HG03342 (cell line): ENCODE measurements at regions not wholly inside any gene's neighbourhood (a gene's known extent, or its start where the extent isn't known, plus 50 kb on each side); places are given as distances from the start of the nearest gene placed in this dataset.

Experiments used
- ATAC-seq: cut with Tn5 transposase; IDR thresholded peaks from one replicate; pipeline ENCODE4 v1.9.1; 2021; ENCODE audit warnings: mild to moderate bottlenecking, moderate library complexity; ENCODE audit not compliant: unreplicated experiment

GRCh38 chr10:78737883-78738856 lies 330.6 kb upstream of the ZMIZ1 start:
- ATAC-seq = no peak

DNA sequence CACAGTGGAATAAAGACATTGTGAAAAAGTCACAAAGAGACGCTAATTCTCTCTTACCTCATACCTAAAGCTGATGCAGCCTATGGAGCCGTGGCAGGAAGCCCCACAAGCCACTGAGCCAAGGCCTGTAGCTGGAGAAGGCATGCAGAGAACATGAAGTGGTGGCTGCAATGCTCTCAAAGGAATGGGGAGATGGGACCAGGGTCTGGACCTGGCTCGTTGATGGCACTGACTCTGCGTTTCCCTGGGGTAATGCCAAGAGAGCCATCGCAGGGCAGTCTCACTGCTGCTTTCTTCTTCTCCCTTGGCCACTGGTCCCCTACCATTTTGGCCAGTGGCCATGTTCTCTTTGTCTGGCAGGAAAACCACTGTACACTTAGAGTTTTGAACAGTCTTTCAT lies 329.9 kb upstream of the ZMIZ1 start:
- no peak for ATAC-seq

- no peak for ATAC-seq
Observed at GRCh38 chr10:78739444-78740053, 329.2 kb upstream of the ZMIZ1 start.

DNA sequence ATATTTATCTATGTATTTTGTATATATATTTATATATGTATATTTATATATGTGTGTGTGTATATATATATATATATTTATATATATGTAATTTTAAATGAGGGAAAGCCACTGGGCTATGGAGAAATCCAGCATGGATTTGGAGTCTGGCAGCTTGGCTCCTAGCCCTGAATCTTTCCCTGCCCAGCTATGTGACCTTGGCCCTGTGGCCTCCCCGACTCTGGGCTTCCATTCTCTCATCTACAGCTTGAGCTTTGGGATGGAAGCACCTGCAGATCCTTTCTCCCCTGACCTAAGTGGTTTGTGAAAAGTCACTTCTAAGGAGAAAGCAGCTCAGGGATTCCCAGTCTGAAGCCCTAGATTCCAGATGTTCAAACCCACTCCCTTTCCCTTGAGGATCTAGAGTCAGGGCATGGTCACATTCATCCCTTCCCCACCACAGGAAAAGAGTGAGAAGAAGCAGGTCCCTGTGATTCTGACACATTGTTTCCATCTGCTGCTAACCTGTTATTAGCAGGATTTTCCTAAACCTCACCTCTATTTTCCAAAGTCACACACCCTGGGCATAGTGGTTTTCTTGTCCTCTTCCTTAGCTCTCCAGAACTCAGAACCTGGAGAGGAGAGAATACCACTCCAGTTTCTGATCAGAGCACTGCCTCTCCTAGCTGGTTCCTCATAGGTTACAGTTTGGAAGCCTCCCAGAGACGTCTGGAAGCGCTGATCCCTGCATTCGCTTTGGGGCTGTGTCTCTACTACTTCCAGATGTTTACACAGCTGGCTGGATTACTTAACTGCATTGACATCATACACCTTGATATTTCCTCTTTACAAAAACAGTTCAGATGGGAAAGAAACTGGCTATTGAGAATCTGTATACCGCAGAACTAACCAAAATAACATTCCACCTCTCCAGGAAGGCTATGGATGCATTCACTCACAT lies 327.5 kb upstream of the ZMIZ1 start:
- ATAC-seq = no peak

GRCh38 chr10:78742406-78742729 lies 326.4 kb upstream of the ZMIZ1 start:
- ATAC-seq = no peak

DNA sequence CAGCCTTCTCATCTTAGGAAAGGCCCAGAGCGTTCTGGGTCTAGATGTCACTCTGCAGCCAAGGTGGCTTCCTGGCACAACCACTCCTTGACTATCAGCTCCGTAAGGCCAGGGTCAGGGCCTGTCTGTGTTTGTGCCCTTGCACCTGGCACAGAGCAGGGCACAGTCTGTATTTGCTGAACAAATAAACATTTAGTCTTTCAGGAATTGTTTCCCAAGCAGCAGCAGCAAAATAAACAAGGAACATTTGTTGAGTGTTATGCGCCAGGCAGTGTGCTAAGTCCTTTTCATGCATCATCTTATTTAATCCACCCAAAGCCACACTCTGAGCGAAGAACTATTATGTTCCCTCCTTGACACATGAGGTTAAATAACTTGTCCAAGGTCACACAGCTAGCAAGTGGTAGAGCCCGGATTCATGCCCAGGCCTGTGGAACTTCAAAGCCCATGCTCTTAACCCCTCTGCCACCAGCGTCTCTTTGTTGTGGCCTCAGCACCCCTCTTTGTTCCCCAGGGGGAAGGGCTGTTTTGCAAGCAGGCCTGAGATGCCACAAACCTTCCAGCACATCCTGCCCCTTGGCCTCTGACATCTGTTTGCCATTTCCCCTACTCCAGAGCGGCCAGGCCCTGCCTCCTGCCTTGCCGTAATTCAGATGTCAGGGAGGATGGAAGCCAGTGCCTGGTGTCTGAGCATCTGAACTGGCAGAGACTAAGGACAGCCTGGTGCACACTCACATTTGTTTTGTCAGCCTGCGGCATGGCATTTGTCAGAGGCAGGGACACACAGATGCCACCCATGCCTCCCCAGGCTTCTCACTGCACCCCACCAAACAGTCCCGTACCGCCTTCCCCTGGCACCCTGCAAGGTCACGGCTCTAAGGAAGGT lies 325.8 kb upstream of the ZMIZ1 start:
- ATAC-seq = no peak

GRCh38 chr10:78744056-78744455 lies 324.7 kb upstream of the ZMIZ1 start:
- no peak for ATAC-seq

DNA sequence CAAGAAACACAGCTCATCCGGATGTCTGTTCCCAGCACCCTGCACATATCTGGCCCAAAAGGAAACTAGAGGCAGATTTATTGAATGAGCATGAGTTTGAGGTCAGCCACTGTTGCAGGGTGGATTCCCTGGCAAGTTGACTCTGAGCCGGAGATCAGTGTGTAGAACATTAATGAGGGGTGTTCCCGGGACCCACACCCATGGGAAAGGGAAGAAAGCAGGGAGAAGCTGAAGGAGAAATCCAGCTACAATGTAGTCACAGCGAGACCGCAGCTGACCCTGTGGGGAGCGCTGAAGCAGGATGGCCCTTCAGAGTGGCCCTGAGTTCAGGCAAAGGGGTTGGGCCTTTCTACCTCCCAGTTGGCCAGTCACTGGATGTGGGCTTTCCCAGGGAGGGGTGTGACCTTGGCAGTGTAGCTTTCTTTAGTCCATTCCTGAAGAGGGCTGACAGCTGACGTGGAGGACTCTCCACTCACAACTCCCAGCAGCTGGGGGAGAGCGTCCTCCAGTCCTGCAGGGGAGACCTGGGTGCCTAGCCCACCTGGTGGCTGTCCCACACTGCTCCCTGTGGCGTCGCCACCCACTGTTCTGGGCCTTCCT lies 324.2 kb upstream of the ZMIZ1 start:
- no peak for ATAC-seq

GRCh38 chr10:78745441-78745840 lies 323.3 kb upstream of the ZMIZ1 start:
- no peak for ATAC-seq

DNA sequence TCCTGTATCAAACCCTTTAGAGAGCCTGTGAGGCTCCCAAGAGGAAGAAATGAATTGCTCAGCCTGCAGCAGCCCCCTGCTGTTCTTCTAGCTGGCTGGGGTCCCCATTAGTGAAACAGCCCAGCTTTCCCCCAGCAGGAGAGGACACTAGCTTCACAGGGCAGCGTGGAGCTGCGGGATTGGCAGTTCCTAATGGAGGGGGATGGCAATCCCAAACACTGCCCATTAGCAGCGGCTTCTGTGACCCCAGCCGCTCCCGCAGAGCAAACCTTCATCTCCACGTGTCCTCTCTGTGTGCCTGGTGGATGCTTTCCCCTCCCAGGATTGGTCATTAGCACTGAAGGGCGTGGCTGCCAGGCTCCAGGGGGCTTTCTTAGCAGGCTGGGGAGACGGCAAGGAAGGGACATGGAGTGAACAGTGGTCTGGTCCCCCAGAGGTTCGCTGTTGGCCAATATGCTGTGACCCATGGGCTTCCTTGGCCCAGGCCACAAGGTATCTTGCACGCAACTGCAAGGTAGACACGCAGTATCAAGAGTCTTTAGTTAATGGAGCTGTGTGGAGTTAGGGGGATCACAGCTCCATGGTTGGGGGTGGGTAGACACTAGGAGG lies 322.5 kb upstream of the ZMIZ1 start:
- no peak for ATAC-seq

GRCh38 chr10:78747401-78748234 lies 321.1 kb upstream of the ZMIZ1 start:
- no peak for ATAC-seq

GRCh38 chr10:78748235-78748533 lies 320.6 kb upstream of the ZMIZ1 start:
- ATAC-seq = no peak

GRCh38 chr10:78749200-78749599 lies 319.6 kb upstream of the ZMIZ1 start:
- no peak for ATAC-seq

DNA sequence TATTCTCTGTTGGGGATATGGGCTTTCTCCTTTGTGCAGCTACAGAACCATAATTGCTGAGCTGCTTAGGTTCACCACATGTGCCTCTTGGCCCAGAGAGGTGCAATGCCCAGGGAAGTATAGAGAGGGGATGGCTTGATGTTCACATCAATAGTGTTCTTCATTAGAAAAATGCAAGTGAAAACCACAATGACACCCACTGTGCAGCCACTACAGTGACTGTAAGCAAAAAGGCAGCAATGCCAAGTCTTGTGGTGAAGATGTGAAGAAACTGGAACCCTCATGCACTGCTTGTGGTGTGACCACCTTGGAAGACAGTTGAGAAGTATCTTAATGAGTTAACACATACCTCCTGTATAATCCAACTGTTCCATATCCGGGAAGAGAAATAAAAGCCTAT lies 318.9 kb upstream of the ZMIZ1 start:
- ATAC-seq = no peak

DNA sequence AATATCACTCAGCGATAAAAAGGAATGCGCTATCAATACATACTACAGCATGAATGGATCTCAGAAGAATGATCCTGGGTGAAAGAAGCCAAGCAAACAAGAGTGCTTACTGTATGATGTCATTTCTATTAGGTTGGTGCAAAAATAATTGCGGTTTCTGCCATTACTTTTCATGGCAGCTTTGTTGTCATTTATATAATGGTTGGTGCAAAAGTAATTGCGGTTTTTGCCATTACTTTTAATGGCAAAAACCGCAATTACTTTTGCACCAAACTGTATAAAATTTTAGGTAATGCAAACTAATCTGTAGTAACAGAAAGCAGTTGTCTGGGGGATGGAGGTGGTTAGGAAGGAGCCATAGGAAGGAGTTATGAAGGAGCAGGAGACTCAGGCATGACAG lies 318.3 kb upstream of the ZMIZ1 start:
- ATAC-seq = no peak

DNA sequence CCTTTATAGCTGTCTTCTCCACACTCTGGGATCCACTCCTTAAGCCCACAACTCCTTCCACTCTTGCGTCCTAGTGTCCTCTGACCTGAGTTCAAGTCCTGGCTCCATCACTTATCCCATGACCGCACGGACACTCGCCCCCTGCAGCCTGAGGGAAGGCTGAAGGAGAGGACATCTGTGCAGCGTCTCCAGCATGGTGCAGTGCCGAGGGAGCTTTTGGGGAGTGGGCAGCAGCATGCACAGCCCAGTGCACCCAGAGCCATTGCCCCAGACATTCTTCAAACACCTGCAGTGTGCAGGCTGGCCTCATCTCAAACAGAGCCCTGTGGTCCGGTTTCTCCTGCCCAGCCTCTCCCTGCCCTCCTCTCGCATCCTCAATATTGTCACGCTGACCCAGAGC lies 317.1 kb upstream of the ZMIZ1 start:
- ATAC-seq = no peak

- ATAC-seq = no peak
Observed at GRCh38 chr10:78752221-78752620, 316.5 kb upstream of the ZMIZ1 start.

DNA sequence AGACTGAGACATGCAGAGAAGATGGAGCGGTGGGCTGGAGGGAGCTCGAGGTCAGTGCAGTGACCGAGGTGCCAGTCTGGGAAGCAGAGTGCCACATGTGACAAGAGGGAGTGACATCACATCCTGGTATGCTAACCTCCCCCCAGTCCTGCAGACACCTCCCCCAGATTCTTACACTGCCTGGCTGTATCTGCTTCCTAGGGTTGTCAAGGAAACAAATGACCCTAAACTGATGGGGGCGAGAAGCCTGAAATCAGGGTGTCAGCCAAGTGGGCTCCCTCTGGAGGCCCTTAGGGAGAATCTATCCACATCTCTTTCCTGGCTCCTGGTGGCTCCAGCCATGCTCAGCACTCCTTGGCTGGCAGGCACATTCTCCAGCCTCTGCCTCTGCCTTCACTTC lies 316.1 kb upstream of the ZMIZ1 start:
- ATAC-seq = no peak
